Neuronal stem cell (in vitro differentiated cells): ENCODE measurements at regions not wholly inside any gene's neighbourhood (a gene's known extent, or its start where the extent isn't known, plus 50 kb on each side); places are given as distances from the start of the nearest gene placed in this dataset.

Experiments
- DNase-seq: peaks from one replicate; pipeline ENCODE4 v3.0.0-alpha.2; 2013; ENCODE audit warnings: low spot score
- H2AFZ ChIP-seq: one replicate; pipeline ENCODE4 v1.6.1; 2013; ENCODE audit warnings: mild to moderate bottlenecking, low read length, inconsistent platforms
- H2AK5ac ChIP-seq: 2 replicates; pipeline ENCODE4 v1.6.1; 2013; ENCODE audit warnings: low read depth, mild to moderate bottlenecking, inconsistent platforms, low read length, moderate library complexity, mixed read lengths
- H2BK120ac ChIP-seq: 2 replicates; pipeline ENCODE4 v1.6.1; 2013; ENCODE audit warnings: low read depth, mild to moderate bottlenecking, inconsistent platforms, low read length, moderate library complexity, mixed read lengths
- H2BK12ac ChIP-seq: one replicate; pipeline ENCODE4 v1.6.1; 2013; ENCODE audit warnings: low read length, inconsistent platforms
- H2BK15ac ChIP-seq: 2 replicates; pipeline ENCODE4 v1.6.1; 2013; ENCODE audit warnings: mild to moderate bottlenecking, low read length, inconsistent platforms, mixed read lengths
- H2BK5ac ChIP-seq: one replicate; pipeline ENCODE4 v1.6.1; 2013; ENCODE audit warnings: inconsistent platforms, mild to moderate bottlenecking, low read length, moderate library complexity
- H3K14ac ChIP-seq: one replicate; pipeline ENCODE4 v1.6.1; 2013; ENCODE audit warnings: low read length, inconsistent platforms
- H3K18ac ChIP-seq: 2 replicates; pipeline ENCODE4 v1.6.1; 2013; ENCODE audit warnings: low read length, inconsistent platforms
- H3K23ac ChIP-seq: 2 replicates; pipeline ENCODE4 v1.6.1; 2013; ENCODE audit warnings: low read depth, mild to moderate bottlenecking, mixed read lengths, low read length, inconsistent platforms; ENCODE audit not compliant: poor library complexity
- H3K27ac ChIP-seq: replicated peaks from 3 replicates; pipeline ENCODE4 v1.5.1; 2013; ENCODE audit warnings: low read length, inconsistent platforms
- H3K27me3 ChIP-seq, 3 experiments: 2 replicates each; pipeline ENCODE4 v1.6.1; 2013; ENCODE audit warnings: low read length in 3 of 3, mild to moderate bottlenecking in 2 of 3, inconsistent platforms in 1 of 3, low read depth in 1 of 3, mixed read lengths in 1 of 3, moderate library complexity in 1 of 3; ENCODE audit not compliant: control insufficient read depth in 3 of 3, insufficient read depth in 3 of 3
- H3K36me3 ChIP-seq, 2 donors: replicated peaks in 1 of 2; 2 replicates each; pipeline ENCODE4 v1.6.1; 2013; ENCODE audit warnings: low read length in 2 of 2; ENCODE audit not compliant: control insufficient read depth in 2 of 2, insufficient read depth in 2 of 2
- H3K4ac ChIP-seq: 2 replicates; pipeline ENCODE4 v1.6.1; 2013; ENCODE audit warnings: inconsistent platforms, mild to moderate bottlenecking, low read length, moderate library complexity
- H3K4me1 ChIP-seq, 2 donors: 1 replicate in 1 of 2; 2 replicates in 1 of 2; pipeline ENCODE4 v1.6.1; 2013; ENCODE audit warnings: low read length in 2 of 2, low read depth in 1 of 2; ENCODE audit not compliant: control insufficient read depth in 2 of 2, insufficient read depth in 1 of 2
- H3K4me2 ChIP-seq: one replicate; pipeline ENCODE4 v1.6.1; 2013; ENCODE audit warnings: mild to moderate bottlenecking, low read length, inconsistent platforms; ENCODE audit not compliant: insufficient read depth, poor library complexity, severe bottlenecking
- H3K4me3 ChIP-seq, 2 donors: 2 replicates each; pipeline ENCODE4 v1.5.1; 2013; ENCODE audit warnings: low read length in 2 of 2, mild to moderate bottlenecking in 2 of 2, inconsistent platforms in 1 of 2, moderate library complexity in 1 of 2
- H3K79me1 ChIP-seq: one replicate; pipeline ENCODE4 v1.6.1; 2013; ENCODE audit warnings: low read depth, mild to moderate bottlenecking, inconsistent platforms, low read length, moderate library complexity
- H3K9ac ChIP-seq: one replicate; pipeline ENCODE4 v1.6.1; 2013; ENCODE audit warnings: mild to moderate bottlenecking, low read depth, low read length, inconsistent platforms; ENCODE audit not compliant: poor library complexity
- H3K9me3 ChIP-seq, 2 donors: replicated peaks in 1 of 2; 2 replicates each; pipeline versions ENCODE3 to v1.6.1; 2013; ENCODE audit warnings: low read length in 2 of 2, mild to moderate bottlenecking in 2 of 2, inconsistent platforms in 1 of 2, low read depth in 1 of 2, mixed read lengths in 1 of 2, moderate library complexity in 1 of 2; ENCODE audit not compliant: control insufficient read depth in 2 of 2, insufficient read depth in 1 of 2
- H4K8ac ChIP-seq: one replicate; pipeline ENCODE4 v1.6.1; 2013; ENCODE audit warnings: low read depth, mild to moderate bottlenecking, inconsistent platforms, low read length, moderate library complexity
- H4K91ac ChIP-seq: one replicate; pipeline ENCODE4 v1.6.1; 2013; ENCODE audit warnings: low read length, low read depth, mild to moderate bottlenecking, inconsistent platforms; ENCODE audit not compliant: poor library complexity
- WGBS, 2 donors: extraction: QIAGEN DNeasy Blood & Tissue Kit; methylation state at CpG; one replicate each; pipeline ENCODE4 v1.1.7; 2013; ENCODE audit warnings: missing lambda C conversion rate in 2 of 2, mixed read lengths in 1 of 2; ENCODE audit not compliant: insufficient read length in 2 of 2, insufficient replicate concordance in 1 of 2; ENCODE audit errors: extremely low coverage in 2 of 2; 5-methylcytosine and 5-hydroxymethylcytosine counted together

GRCh38 chr3:188058569-188059184 is 95.3 kb upstream of the LPP start:
- Histone ChIP-seq H4K8ac (no peak overlapping the region), H3K79me1 (no peaks in the 10 kb centered on the region), H3K9ac (no peak overlapping the region), H2BK12ac (no peak overlapping the region), H4K91ac (no peak overlapping the region), H3K27ac (no peak overlapping the region), H2BK5ac (no peak overlapping the region), H2BK120ac (no peak overlapping the region), H3K9me3 (no peaks in the 10 kb centered on the region), H3K4me1 (no peaks in the 10 kb centered on the region), H2BK15ac (no peak overlapping the region), H2AFZ (no peak overlapping the region), H3K36me3 (no peaks in the 10 kb centered on the region), H2AK5ac (no peak overlapping the region), H3K23ac (no peak overlapping the region), H3K4me2 (no peak overlapping the region), H3K27me3 (no peaks in the 10 kb centered on the region), H3K4ac (no peak overlapping the region), H3K14ac (no peak overlapping the region), H3K4me3 (no peak overlapping the region), H3K18ac (no peak overlapping the region)
- no CpG with 5 or more reads among the region's 5 CpGs for WGBS, 2 donors
- DNase-seq, result no peak

GRCh38 chr3:188059351-188059750 is 94.6 kb upstream of the LPP start:
- H3K9me3 ChIP-seq, result no peaks in the 10 kb centered on the region
- no peaks in the 10 kb centered on the region for H3K4me1 ChIP-seq
- no peak overlapping the region for H2BK15ac ChIP-seq
- no peak overlapping the region for H3K4me3 ChIP-seq
- H2AK5ac ChIP-seq, result no peak overlapping the region
- no peak overlapping the region for H3K18ac ChIP-seq
- H2AFZ ChIP-seq, result no peak overlapping the region
- H2BK5ac ChIP-seq, result no peak overlapping the region
- H4K91ac ChIP-seq, result no peak overlapping the region
- H3K4me2 ChIP-seq, result no peak overlapping the region
- H3K9ac ChIP-seq, result no peak overlapping the region
- no peak overlapping the region for H3K23ac ChIP-seq
- no peak overlapping the region for H4K8ac ChIP-seq
- no peak overlapping the region for H2BK120ac ChIP-seq
- DNase-seq, result no peak
- no peaks in the 10 kb centered on the region for H3K27me3 ChIP-seq
- no CpG with 5 or more reads among the region's 3 CpGs for WGBS, 2 donors
- H3K27ac ChIP-seq, result no peak overlapping the region
- H3K79me1 ChIP-seq, result no peaks in the 10 kb centered on the region
- no peak overlapping the region for H3K14ac ChIP-seq
- H2BK12ac ChIP-seq, result no peak overlapping the region
- H3K4ac ChIP-seq, result no peak overlapping the region
- H3K36me3 ChIP-seq, result no peaks in the 10 kb centered on the region

- Histone ChIP-seq H3K9ac (no peak overlapping the region), H3K4me1 (no peaks in the 10 kb centered on the region), H3K14ac (no peak overlapping the region), H3K4ac (no peak overlapping the region), H3K36me3 (no peaks in the 10 kb centered on the region), H2AFZ (no peak overlapping the region), H4K91ac (no peak overlapping the region), H3K4me3 (no peak overlapping the region), H3K23ac (no peak overlapping the region), H3K27ac (no peak overlapping the region), H3K18ac (no peak overlapping the region), H3K9me3 (no peaks in the 10 kb centered on the region), H2BK15ac (no peak overlapping the region), H2AK5ac (no peak overlapping the region), H3K79me1 (no peaks in the 10 kb centered on the region), H2BK5ac (no peak overlapping the region), H4K8ac (no peak overlapping the region), H3K4me2 (no peak overlapping the region), H3K27me3 (peaks cover 0 to under 1% (median 0%) of the 10 kb centered on the region in 3 experiments), H2BK120ac (no peak overlapping the region), H2BK12ac (no peak overlapping the region)
- DNase-seq, result no peak
- WGBS, 2 donors, result no CpG with 5 or more reads among the region's 2 CpGs
Observed at GRCh38 chr3:188060264-188060835, 93.6 kb upstream of the LPP start.

DNA sequence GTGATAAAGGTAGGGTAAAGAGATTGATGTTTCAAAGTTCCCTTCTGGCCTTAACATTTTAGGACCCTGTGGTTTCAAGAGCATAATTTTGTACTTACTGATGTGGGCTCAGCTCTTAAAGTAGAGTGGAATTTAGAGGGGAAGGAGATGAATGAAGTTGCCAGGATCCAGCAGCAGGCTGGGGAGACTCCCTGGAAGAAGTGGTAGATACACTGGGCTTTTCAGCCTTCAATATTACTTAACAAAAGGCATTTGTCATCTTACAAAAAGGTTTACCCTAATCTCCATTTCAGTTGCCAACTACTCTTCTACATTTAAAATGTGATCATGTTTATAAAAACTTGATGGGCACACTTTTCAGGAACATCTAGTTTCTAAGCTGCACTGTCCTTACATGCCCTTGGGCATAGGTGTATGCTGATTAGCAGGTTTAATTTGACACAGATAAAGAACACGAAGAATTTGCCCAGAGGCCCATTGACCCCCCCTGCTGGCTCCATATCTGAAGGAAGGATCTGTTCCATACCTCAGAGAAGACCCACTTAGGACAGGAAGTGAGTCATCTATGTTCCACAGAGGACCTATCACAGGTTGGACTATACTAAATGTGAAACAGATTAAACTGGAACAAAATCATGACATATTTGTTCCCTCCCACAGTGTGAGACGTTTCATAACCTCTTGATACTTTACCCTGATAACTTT is 93.0 kb upstream of the LPP start:
- no peak overlapping the region for H4K91ac ChIP-seq
- DNase-seq, result no peak
- no peaks in the 10 kb centered on the region for H3K36me3 ChIP-seq
- no peaks in the 10 kb centered on the region for H3K9me3 ChIP-seq
- no peak overlapping the region for H2BK120ac ChIP-seq
- no peak overlapping the region for H3K18ac ChIP-seq
- no peak overlapping the region for H4K8ac ChIP-seq
- no peak overlapping the region for H3K9ac ChIP-seq
- H3K14ac ChIP-seq, result no peak overlapping the region
- no peak overlapping the region for H2AFZ ChIP-seq
- H3K4me1 ChIP-seq, result no peaks in the 10 kb centered on the region
- no peak overlapping the region for H2BK5ac ChIP-seq
- H2AK5ac ChIP-seq, result no peak overlapping the region
- WGBS, 2 donors, result no CpG with 5 or more reads among the region's 2 CpGs
- no peak overlapping the region for H3K4me3 ChIP-seq
- no peak overlapping the region for H3K4ac ChIP-seq
- peaks cover 0 to 3% (median 0%) of the 10 kb centered on the region in 3 experiments for H3K27me3 ChIP-seq
- H2BK15ac ChIP-seq, result no peak overlapping the region
- no peak overlapping the region for H3K23ac ChIP-seq
- no peak overlapping the region for H3K4me2 ChIP-seq
- H3K27ac ChIP-seq, result no peak overlapping the region
- H3K79me1 ChIP-seq, result no peaks in the 10 kb centered on the region
- no peak overlapping the region for H2BK12ac ChIP-seq
